ENCODE measurements at regions not wholly inside any gene's neighbourhood (a gene's known extent, or its start where the extent isn't known, plus 50 kb on each side); places are given as distances from the start of the nearest gene placed in this dataset.

DNA sequence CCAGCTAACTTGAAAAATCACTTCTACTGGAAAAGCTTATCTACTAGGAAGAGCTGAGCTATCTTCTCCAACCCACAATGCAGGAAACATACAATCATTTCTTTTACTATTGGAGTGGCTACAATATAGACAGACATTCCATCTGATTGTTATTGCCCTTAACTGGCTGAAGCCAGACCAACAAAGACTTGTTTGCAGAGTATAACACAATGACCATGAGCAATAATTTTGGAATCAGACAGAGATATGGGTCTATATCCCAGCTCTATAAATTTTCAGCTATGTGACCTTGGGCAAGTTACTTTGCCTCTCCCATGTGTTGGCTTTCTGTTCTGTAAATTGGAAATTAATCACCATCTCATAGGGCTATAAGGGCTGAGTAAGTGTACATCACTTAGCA, 244.7 kb upstream of the SLC30A5 start:
- TF ChIP-seq, protein P1, sequence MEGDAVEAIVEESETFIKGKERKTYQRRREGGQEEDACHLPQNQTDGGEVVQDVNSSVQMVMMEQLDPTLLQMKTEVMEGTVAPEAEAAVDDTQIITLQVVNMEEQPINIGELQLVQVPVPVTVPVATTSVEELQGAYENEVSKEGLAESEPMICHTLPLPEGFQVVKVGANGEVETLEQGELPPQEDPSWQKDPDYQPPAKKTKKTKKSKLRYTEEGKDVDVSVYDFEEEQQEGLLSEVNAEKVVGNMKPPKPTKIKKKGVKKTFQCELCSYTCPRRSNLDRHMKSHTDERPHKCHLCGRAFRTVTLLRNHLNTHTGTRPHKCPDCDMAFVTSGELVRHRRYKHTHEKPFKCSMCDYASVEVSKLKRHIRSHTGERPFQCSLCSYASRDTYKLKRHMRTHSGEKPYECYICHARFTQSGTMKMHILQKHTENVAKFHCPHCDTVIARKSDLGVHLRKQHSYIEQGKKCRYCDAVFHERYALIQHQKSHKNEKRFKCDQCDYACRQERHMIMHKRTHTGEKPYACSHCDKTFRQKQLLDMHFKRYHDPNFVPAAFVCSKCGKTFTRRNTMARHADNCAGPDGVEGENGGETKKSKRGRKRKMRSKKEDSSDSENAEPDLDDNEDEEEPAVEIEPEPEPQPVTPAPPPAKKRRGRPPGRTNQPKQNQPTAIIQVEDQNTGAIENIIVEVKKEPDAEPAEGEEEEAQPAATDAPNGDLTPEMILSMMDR (IDR thresholded peaks at IDR 0.05), result no peak

DNA sequence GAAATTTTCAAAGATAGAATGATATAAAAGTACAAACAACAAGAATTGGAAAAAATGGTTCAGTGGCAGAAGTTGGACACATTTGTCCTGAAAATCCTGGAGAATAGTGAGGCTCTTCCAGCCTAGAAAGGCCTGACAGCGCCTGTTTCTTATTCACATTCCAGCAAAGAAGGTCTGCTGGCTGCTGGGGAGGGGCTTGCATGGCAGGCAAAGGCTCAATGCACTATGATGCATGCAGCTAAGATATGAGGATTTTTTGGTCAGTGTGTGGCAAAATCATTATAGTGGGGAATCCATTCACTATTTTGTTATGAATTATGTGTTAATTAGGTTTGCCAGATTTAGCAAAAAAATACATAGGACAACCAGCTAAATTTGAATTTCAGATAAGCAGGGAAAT, 243.9 kb upstream of the SLC30A5 start:
- TF ChIP-seq, protein P1 (IDR thresholded peaks at IDR 0.05), result no peak

DNA sequence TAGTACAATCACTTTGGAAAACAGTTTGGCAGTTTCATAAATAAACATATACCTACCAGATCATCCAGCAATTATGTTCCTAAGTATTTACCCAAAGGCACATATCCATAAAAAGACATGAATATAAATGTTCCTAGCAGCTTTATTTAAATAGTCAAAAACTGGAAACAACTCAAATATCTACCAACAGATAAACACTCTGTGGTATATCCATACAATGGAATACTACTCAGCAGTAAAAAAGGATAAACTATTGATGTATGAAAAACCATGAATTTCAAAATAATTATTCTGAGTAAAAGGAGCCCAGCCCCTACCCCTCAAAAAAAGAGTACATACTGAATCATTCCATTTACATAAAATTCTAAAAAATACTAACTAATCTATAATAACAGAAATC, 232.7 kb upstream of the SLC30A5 start:
- TF ChIP-seq, protein P1 (IDR thresholded peaks at IDR 0.05), result no peak

DNA sequence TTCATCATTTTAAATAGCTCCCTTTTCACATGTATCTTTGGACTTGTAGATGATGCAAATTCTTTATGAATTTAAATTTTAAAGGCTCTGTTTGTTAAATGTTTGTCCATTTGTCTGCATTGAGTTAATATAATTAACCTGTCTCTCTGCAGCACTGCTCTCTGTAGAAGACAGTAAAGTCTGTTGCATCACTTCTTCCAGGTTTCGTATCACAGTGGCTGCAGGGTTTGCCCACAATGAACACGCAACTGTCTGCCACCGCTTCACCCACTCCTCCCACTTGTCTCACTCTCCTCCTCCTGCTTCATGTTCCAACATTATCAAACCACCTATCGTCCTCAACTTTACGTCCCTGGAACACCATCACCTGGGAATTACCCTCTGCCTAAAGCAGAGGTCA, 231.3 kb upstream of the SLC30A5 start:
- TF ChIP-seq, protein P1 (IDR thresholded peaks at IDR 0.05), result no peak

DNA sequence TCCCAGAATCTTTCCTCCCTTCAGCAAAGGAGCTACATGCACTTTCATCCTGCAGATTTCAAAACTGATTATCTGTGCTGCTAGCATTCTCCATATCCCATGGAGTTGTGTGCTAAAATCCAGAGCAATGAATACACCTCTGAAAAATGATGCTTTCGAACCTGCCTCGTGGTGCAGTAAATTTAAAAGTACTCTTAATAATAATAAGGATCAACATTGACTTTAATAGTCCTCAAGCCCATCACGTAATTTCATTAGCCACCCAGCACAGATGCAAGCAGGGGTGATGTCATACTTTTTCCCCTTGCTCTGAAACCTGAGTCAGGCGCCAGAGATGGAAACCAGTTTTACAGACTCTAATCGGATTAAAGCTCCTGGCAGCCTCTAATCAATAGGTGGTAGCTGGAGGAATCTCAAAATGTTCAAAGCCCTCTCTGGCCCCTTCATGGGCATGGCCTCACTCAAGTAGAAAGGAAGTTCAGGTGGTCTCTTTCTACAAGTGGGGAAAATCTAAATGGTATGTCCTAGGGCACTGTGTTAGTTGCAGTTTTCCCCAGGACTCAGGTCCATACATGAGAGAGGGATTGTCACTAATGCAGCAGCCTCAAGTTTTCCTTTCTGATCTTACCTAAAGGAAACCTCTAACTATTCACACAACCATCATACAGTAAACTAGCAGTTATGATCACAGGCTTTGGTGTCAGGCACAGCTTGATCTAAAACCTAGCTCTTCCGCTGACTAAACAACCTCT, 221.6 kb upstream of the SLC30A5 start:
- TF ChIP-seq, protein P1 (IDR thresholded peaks at IDR 0.05), result no peak

DNA sequence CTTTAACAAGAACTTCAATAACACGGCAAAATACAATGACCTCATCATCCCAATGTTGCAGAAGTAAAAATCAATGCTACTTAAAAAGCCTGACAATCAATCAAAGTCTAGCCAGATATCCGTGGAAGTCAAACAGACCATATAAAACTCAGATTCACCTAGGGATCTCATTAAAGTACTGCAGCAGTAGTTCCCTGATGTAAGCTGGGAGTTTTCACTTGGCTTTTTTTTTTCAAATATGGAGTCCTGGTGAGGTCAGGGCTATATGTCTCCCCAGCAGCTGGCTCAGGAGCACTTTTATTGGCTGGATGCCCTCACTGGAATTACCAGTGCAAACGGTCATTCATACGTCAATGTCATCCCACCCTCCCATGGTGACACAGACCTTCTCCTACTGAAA, 220.6 kb upstream of the SLC30A5 start:
- TF ChIP-seq, protein P1 (IDR thresholded peaks at IDR 0.05), result no peak

DNA sequence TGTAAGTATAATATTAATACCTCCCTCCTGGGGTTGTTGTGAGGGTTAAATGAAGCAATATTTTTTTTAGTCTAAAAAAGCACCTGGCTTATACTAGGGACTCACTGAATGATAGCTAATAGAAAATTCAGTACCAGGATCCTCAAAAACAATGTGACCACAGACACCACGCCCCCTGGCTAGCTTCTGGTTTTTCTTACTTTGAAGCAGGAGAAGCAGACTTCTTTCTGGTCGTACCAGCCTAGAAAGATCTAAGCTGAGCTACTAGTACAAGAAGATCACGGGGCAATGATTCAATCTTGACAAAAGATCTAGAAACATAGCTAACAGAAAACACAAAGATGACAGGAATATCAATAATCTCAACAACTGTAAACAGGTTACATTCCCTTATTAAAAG, 218.5 kb upstream of the SLC30A5 start:
- TF ChIP-seq, protein P1 (IDR thresholded peaks at IDR 0.05), result no peak

DNA sequence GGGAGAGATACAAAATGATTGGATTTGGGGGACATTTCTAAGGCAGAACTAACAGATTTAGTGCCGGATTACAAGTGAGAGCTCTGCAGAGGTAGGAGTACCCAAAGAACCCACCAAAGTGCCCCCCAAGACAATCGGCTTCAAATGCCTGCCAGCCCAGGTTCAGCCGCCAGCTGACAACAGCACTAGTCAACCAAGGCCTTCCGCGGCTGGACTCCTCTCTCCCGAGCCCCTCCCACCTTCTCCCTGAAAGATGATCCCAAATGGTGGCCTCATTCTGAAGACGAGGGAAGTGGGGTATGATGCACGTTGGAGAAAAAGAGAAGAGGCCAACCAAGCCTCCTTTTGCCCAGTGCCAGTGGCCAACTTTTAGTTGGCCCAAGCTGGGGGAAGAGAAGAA, 210.4 kb upstream of the SLC30A5 start:
- TF ChIP-seq, protein P1 (IDR thresholded peaks at IDR 0.05), result no peak
